NCI-H526 (cell line): ENCODE measurements at regions not wholly inside any gene's neighbourhood (a gene's known extent, or its start where the extent isn't known, plus 50 kb on each side); places are given as distances from the start of the nearest gene placed in this dataset.
"Not testable (repeated sequence)": the region's sequence is repeated elsewhere in the genome, so short reads cannot be mapped to it uniquely, and the experiment has no call there.

Experiments used
- DNase-seq, 2 experiments: peaks; one replicate each; lab custom pipeline; 2025; lab: John Stamatoyannopoulos, UW

GRCh38 chr2:147609301-147609700 lies 235.5 kb upstream of the ACVR2A start:
- DNase-seq: no peak

GRCh38 chr2:147607379-147607778 lies 237.4 kb upstream of the ACVR2A start:
- no peak for DNase-seq

- DNase-seq: no peak
Measured at GRCh38 chr2:147603876-147604275, 241.0 kb upstream of the ACVR2A start.

GRCh38 chr2:147603447-147603846 lies 241.4 kb upstream of the ACVR2A start:
- no peak for DNase-seq

- DNase-seq: no peak
Measured at GRCh38 chr2:147600646-147601045, 244.2 kb upstream of the ACVR2A start.

- DNase-seq: no peak
Measured at GRCh38 chr2:147600223-147600622, 244.6 kb upstream of the ACVR2A start.

GRCh38 chr2:147595200-147595599 lies 249.6 kb upstream of the ACVR2A start:
- DNase-seq: no peak

- DNase-seq: no peak
Measured at GRCh38 chr2:147594038-147594437, 250.8 kb upstream of the ACVR2A start.

GRCh38 chr2:147592784-147593183 lies 252.0 kb upstream of the ACVR2A start:
- DNase-seq: not testable (repeated sequence)

- no peak for DNase-seq
Measured at GRCh38 chr2:147589127-147589526, 255.7 kb upstream of the ACVR2A start.

GRCh38 chr2:147588191-147588590 lies 256.6 kb upstream of the ACVR2A start:
- DNase-seq: no peak

- DNase-seq: no peak
Measured at GRCh38 chr2:147578529-147578928, 266.3 kb upstream of the ACVR2A start.

GRCh38 chr2:147577998-147578380 lies 266.8 kb upstream of the ACVR2A start:
- DNase-seq: no peak

GRCh38 chr2:147577323-147577997 lies 267.4 kb upstream of the ACVR2A start:
- no peak for DNase-seq

- DNase-seq: no peak
Measured at GRCh38 chr2:147575106-147575505, 269.7 kb upstream of the ACVR2A start.

GRCh38 chr2:147572622-147573021 lies 272.2 kb upstream of the ACVR2A start:
- no peak for DNase-seq

GRCh38 chr2:147569426-147569825 lies 275.4 kb upstream of the ACVR2A start:
- no peak for DNase-seq

- DNase-seq: no peak
Measured at GRCh38 chr2:147568109-147568508, 276.7 kb upstream of the ACVR2A start.

GRCh38 chr2:147567136-147567535 lies 277.7 kb upstream of the ACVR2A start:
- no peak for DNase-seq

GRCh38 chr2:147560810-147561535 lies 283.9 kb upstream of the ACVR2A start:
- DNase-seq: no peak

GRCh38 chr2:147559070-147559725 lies 285.6 kb upstream of the ACVR2A start:
- no peak for DNase-seq

GRCh38 chr2:147558620-147559019 lies 286.2 kb upstream of the ACVR2A start:
- no peak for DNase-seq

- no peak for DNase-seq
Measured at GRCh38 chr2:147554521-147555107, 290.2 kb upstream of the ACVR2A start.
